ENCODE measurements at regions not wholly inside any gene's neighbourhood (a gene's known extent, or its start where the extent isn't known, plus 50 kb on each side); places are given as distances from the start of the nearest gene placed in this dataset.

DNA sequence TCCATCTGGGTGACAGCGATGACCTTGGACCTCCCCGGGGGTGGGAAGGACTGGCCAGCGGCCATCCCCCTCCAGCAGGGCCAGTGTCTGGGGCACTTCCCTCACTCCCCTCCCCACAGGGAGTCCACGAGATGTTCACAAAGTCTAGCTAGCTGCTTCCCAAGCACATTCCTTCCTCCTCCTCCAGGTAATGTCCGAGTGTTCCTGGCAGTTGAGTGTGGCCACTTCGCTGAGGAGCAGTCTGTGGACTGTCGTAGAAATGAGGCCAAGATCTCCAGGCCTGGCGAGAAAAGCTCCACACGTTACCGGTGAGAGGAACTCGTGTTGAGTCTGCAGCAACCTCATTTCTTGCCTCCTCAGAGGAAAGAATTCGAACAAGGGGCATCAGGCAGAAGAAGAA lies 425.5 kb downstream of the BRD1 start:
- Histone ChIP-seq H3K4me3 (ENCODE audit: low read depth, low read length) (no peak overlapping the region), H3K36me3 (ENCODE audit: control insufficient read depth in 2 of 2, insufficient read depth in 1 of 2, low read length in 2 of 2) (no peaks in the 10 kb centered on the region), H3K4me1 (ENCODE audit: control insufficient read depth, insufficient read depth, low read length) (no peaks in the 10 kb centered on the region), H3K27ac (ENCODE audit: extremely low read depth, low read depth, low read length) (no peak overlapping the region), H3K9me3 (ENCODE audit: control insufficient read depth, insufficient read depth, low read depth, low read length) (no peaks in the 10 kb centered on the region)
- ChIA-PET POLR2A (no interaction called here), CTCF (no interaction called here)
- TF ChIP-seq ZNF843 (tag by site-specific recombination; IDR thresholded peaks at IDR 0.05): no peak
- no peak for TF ChIP-seq ZNF785 (tag by site-specific recombination; IDR thresholded peaks at IDR 0.05)
- TF ChIP-seq, protein P1, sequence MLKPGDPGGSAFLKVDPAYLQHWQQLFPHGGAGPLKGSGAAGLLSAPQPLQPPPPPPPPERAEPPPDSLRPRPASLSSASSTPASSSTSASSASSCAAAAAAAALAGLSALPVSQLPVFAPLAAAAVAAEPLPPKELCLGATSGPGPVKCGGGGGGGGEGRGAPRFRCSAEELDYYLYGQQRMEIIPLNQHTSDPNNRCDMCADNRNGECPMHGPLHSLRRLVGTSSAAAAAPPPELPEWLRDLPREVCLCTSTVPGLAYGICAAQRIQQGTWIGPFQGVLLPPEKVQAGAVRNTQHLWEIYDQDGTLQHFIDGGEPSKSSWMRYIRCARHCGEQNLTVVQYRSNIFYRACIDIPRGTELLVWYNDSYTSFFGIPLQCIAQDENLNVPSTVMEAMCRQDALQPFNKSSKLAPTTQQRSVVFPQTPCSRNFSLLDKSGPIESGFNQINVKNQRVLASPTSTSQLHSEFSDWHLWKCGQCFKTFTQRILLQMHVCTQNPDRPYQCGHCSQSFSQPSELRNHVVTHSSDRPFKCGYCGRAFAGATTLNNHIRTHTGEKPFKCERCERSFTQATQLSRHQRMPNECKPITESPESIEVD (tag by site-specific recombination; IDR thresholded peaks at IDR 0.05): no peak
- TF ChIP-seq ZNF223 (tag by site-specific recombination; IDR thresholded peaks at IDR 0.05): no peak
- no peak for TF ChIP-seq ZNF530 (tag by site-specific recombination; IDR thresholded peaks at IDR 0.05; ENCODE audit: low read depth)
- TF ChIP-seq, protein P2, sequence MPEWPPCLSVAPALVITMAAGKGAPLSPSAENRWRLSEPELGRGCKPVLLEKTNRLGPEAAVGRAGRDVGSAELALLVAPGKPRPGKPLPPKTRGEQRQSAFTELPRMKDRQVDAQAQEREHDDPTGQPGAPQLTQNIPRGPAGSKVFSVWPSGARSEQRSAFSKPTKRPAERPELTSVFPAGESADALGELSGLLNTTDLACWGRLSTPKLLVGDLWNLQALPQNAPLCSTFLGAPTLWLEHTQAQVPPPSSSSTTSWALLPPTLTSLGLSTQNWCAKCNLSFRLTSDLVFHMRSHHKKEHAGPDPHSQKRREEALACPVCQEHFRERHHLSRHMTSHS (tag by site-specific recombination; IDR thresholded peaks at IDR 0.05): no peak
- no peak for TF ChIP-seq KLF7 (tag by site-specific recombination; IDR thresholded peaks at IDR 0.05; ENCODE audit: borderline replicate concordance)
- TF ChIP-seq, protein P3, sequence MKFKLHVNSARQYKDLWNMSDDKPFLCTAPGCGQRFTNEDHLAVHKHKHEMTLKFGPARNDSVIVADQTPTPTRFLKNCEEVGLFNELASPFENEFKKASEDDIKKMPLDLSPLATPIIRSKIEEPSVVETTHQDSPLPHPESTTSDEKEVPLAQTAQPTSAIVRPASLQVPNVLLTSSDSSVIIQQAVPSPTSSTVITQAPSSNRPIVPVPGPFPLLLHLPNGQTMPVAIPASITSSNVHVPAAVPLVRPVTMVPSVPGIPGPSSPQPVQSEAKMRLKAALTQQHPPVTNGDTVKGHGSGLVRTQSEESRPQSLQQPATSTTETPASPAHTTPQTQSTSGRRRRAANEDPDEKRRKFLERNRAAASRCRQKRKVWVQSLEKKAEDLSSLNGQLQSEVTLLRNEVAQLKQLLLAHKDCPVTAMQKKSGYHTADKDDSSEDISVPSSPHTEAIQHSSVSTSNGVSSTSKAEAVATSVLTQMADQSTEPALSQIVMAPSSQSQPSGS (tag by site-specific recombination; IDR thresholded peaks at IDR 0.05; ENCODE audit: low read depth): no peak
- TF ChIP-seq ZNF302 (tag by site-specific recombination; IDR thresholded peaks at IDR 0.05; ENCODE audit: low read depth): no peak
- TF ChIP-seq, protein P4, sequence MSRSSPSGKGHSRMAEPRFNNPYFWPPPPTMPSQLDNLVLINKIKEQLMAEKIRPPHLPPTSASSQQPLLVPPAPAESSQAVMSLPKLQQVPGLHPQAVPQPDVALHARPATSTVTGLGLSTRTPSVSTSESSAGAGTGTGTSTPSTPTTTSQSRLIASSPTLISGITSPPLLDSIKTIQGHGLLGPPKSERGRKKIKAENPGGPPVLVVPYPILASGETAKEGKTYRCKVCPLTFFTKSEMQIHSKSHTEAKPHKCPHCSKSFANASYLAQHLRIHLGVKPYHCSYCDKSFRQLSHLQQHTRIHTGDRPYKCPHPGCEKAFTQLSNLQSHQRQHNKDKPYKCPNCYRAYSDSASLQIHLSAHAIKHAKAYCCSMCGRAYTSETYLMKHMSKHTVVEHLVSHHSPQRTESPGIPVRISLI (tag by site-specific recombination; IDR thresholded peaks at IDR 0.05): no peak
- no peak for TF ChIP-seq ZNF133 (tag by site-specific recombination; IDR thresholded peaks at IDR 0.05)
- TF ChIP-seq ZBTB21 (tag by site-specific recombination; IDR thresholded peaks at IDR 0.05): no peak
- TF ChIP-seq KLF16 (tag by site-specific recombination; IDR thresholded peaks at IDR 0.05): no peak
- no peak for TF ChIP-seq ZNF354C (tag by site-specific recombination; IDR thresholded peaks at IDR 0.05; ENCODE audit: borderline replicate concordance, low read depth)
- TF ChIP-seq ZNF707 (tag by site-specific recombination; IDR thresholded peaks at IDR 0.05): no peak

DNA sequence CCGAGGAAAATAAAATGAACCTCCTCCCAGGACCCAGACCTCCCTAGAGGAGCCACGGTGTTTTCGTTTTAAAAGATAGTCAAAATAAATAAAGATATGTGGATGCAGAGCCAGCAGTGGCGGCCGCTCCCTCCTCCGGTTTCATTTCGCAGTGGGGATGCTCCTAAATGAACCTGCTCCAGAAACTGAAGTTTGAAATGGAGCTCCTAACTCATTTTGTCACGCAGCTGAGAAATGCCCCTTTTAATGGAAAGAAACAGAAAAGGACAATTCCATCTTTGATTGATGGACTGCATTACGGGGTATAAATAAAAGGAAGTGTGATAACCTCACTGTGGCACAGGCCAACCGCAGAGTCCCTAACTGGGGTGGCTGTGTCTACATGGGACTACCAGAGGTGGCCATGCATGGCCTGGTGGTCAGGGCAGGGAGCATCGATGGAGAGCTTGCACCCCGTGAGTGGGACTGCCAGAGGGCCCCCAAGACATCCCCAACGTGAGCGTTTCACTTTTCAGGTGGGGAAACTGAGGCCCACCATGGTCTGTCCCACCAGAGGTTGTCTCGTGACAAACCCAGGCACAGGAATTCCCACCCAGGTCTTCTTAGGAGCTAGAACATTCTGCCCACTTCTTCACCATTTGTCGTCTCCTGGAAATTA lies 426.6 kb downstream of the BRD1 start:
- POLR2A ChIA-PET: no interaction called here
- Histone ChIP-seq H3K4me1 (ENCODE audit: control insufficient read depth, insufficient read depth, low read length) (no peaks in the 10 kb centered on the region), H3K9me3 (ENCODE audit: control insufficient read depth, insufficient read depth, low read depth, low read length) (no peaks in the 10 kb centered on the region), H3K4me3 (ENCODE audit: low read depth, low read length) (no peak overlapping the region), H3K27ac (ENCODE audit: extremely low read depth, low read depth, low read length) (no peak overlapping the region), H3K36me3 (ENCODE audit: control insufficient read depth in 2 of 2, insufficient read depth in 1 of 2, low read length in 2 of 2) (no peaks in the 10 kb centered on the region)
- CTCF ChIA-PET: no interaction called here
- TF ChIP-seq ZNF211 (tag by site-specific recombination; IDR thresholded peaks at IDR 0.05; ENCODE audit: low read depth) (no peak), ZNF266 (tag by site-specific recombination; IDR thresholded peaks at IDR 0.05; ENCODE audit: low read depth) (no peak), ZNF341 (tag by site-specific recombination; IDR thresholded peaks at IDR 0.05; ENCODE audit: low read depth) (no peak), ZNF274 (IDR thresholded peaks at IDR 0.05; ENCODE audit: low read length) (no peak), ZNF274 (tag by site-specific recombination; IDR thresholded peaks at IDR 0.05; ENCODE audit: borderline replicate concordance) (no peak)
- TF ChIP-seq, protein P5, sequence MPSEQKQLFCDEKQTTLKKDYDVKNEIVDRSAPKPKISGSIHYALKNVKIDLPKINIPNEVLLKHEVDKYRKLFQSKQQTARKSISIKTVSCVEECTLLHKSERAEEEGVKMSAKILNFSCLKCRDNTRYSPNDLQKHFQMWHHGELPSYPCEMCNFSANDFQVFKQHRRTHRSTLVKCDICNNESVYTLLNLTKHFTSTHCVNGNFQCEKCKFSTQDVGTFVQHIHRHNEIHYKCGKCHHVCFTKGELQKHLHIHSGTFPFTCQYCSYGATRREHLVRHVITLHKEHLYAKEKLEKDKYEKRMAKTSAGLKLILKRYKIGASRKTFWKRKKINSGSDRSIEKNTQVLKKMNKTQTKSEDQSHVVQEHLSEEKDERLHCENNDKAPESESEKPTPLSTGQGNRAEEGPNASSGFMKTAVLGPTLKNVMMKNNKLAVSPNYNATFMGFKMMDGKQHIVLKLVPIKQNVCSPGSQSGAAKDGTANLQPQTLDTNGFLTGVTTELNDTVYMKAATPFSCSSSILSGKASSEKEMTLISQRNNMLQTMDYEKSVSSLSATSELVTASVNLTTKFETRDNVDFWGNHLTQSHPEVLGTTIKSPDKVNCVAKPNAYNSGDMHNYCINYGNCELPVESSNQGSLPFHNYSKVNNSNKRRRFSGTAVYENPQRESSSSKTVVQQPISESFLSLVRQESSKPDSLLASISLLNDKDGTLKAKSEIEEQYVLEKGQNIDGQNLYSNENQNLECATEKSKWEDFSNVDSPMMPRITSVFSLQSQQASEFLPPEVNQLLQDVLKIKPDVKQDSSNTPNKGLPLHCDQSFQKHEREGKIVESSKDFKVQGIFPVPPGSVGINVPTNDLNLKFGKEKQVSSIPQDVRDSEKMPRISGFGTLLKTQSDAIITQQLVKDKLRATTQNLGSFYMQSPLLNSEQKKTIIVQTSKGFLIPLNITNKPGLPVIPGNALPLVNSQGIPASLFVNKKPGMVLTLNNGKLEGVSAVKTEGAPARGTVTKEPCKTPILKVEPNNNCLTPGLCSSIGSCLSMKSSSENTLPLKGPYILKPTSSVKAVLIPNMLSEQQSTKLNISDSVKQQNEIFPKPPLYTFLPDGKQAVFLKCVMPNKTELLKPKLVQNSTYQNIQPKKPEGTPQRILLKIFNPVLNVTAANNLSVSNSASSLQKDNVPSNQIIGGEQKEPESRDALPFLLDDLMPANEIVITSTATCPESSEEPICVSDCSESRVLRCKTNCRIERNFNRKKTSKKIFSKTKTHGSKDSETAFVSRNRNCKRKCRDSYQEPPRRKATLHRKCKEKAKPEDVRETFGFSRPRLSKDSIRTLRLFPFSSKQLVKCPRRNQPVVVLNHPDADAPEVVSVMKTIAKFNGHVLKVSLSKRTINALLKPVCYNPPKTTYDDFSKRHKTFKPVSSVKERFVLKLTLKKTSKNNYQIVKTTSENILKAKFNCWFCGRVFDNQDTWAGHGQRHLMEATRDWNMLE (tag by site-specific recombination; conservative IDR thresholded peaks at IDR 0.05; ENCODE audit: low read depth): no peak
- TF ChIP-seq, protein P6, sequence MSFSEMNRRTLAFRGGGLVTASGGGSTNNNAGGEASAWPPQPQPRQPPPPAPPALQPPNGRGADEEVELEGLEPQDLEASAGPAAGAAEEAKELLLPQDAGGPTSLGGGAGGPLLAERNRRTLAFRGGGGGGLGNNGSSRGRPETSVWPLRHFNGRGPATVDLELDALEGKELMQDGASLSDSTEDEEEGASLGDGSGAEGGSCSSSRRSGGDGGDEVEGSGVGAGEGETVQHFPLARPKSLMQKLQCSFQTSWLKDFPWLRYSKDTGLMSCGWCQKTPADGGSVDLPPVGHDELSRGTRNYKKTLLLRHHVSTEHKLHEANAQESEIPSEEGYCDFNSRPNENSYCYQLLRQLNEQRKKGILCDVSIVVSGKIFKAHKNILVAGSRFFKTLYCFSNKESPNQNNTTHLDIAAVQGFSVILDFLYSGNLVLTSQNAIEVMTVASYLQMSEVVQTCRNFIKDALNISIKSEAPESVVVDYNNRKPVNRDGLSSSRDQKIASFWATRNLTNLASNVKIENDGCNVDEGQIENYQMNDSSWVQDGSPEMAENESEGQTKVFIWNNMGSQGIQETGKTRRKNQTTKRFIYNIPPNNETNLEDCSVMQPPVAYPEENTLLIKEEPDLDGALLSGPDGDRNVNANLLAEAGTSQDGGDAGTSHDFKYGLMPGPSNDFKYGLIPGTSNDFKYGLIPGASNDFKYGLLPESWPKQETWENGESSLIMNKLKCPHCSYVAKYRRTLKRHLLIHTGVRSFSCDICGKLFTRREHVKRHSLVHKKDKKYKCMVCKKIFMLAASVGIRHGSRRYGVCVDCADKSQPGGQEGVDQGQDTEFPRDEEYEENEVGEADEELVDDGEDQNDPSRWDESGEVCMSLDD (tag by site-specific recombination; IDR thresholded peaks at IDR 0.05): no peak
